NCI-H128 (cell line): ENCODE measurements at regions not wholly inside any gene's neighbourhood (a gene's known extent, or its start where the extent isn't known, plus 50 kb on each side); places are given as distances from the start of the nearest gene placed in this dataset.

Source experiments
- DNase-seq: peaks from one replicate; lab custom pipeline; 2025; ENCODE audit not compliant: unreplicated experiment; lab: John Stamatoyannopoulos, UW

- DNase-seq = no peak
These were observed 1326.3 kb downstream of the C4orf33 start for GRCh38 chr4:130422261-130422660.

DNA sequence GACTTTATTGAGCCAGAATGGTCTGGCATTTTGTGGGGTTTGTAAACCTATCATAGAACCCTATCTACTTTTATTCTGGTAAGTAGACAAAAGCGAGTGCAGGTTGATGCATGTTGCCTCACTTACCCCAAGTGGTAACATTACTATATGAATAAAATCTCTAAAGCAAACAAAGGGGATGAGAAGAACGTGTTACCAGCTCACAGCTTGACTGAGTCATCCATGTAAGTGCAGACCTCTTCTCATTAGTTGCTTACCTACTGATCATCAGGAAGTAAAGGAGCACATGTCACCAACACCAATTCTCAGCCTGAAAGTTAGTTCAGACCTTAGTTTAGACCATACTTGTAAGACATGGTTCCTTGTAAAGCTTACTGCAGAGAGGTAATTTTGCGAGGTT is 1328.3 kb downstream of the C4orf33 start:
- DNase-seq = no peak

DNA sequence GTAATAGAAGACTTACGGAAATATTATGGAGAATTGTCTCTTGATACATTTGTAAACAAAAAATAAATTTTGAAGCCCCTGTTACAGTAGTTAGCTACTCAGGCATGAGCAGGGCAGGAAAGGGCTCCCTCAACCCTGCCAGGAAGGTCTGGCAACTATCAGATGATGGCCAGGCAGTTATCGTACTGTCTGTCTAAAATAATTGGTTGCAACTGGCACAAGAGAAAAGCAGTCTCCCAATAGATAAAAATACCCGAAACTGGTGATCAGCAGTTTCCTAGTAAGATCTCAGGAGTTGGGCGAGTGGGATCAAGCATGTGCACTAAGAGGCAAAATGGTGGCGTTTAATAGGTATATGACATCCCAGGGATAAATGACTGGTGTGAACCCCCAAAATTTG is 1336.3 kb downstream of the C4orf33 start:
- DNase-seq = no peak

GRCh38 chr4:130449741-130450140 is 1353.8 kb downstream of the C4orf33 start:
- no peak for DNase-seq

DNA sequence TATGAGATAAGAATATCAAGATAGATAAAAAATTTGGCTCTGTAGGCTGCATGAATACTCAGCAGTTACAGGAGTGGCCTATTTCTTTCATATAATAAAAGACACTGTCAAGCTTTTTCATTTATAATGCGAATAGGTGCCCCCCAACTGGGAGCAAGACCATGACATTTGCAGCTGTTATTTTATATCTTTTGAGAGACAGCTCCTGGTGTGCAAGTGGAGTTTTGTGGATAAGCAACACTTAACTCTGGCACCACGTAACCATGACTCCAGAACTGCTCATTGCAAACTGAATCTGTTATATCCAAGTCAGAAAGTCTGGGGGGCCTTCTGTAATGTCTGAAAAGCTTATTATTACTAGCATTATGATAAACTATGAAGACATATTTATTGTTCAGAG is 1372.4 kb downstream of the C4orf33 start:
- peak; percentile 14 for DNase-seq

GRCh38 chr4:130478406-130478805 is 1382.5 kb downstream of the C4orf33 start:
- DNase-seq = no peak

GRCh38 chr4:130479020-130479419 is 1383.1 kb downstream of the C4orf33 start:
- no peak for DNase-seq

- DNase-seq = no peak
These were observed 1383.7 kb downstream of the C4orf33 start for GRCh38 chr4:130479674-130480073.

DNA sequence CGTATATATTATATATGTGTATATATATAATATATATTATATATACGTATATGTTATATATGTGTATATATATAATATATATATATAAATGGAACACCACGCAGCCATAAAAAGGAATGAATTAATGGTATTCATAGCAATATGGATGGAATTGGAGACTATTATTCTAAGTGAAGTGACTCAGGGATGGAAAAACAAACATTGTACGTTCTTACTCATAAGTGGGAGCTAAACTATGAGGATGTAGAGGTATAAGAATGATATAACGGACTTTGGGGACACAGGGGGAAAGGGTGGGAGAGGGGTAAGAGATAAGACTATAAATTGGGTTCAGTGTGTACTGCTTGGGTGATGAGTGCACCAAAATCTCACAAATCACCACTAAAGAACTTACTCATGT is 1388.9 kb downstream of the C4orf33 start:
- DNase-seq = no peak

GRCh38 chr4:130485371-130485770 is 1389.4 kb downstream of the C4orf33 start:
- no peak for DNase-seq

- no peak for DNase-seq
These were observed 1390.2 kb downstream of the C4orf33 start for GRCh38 chr4:130486186-130486585.

DNA sequence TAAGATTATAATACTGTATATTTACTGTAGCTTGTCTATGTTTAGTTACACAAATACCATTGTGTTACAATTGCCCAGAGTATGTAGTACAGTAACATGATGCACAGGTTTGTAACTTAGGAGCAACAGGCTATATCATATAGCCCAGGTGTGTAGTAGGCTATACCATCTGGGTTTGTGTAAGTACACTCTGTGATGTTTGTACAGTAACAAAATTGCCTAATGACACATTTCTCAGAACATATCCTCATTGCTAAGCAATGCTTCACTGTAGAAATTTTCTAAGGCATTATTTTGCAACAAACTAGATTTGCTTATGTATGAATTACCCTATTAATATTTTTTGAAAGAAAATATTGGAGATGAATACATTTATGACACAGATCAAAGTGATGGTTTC is 1390.9 kb downstream of the C4orf33 start:
- DNase-seq = no peak

GRCh38 chr4:130510661-130511060 is 1414.7 kb downstream of the C4orf33 start:
- DNase-seq = no peak

GRCh38 chr4:130511776-130512175 is 1415.8 kb downstream of the C4orf33 start:
- no peak for DNase-seq

DNA sequence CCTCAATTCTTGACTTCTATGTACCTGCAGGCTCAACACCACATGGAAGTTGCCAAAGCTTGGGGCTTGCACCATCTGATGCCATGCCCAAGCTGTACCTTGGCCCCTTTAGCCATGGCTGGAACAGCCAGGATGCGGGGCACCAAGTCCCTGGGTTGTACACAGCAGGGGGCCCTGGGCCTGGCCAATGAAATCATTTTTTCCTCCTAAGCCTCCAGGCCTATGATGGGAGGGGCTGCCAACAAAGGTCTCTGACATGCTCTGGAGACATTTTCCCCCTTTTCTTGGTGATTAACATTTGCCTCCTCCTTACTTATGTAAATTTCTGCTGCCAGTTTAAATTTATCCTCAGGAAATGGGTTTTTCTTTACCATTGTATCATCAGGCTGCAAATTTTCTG is 1428.1 kb downstream of the C4orf33 start:
- DNase-seq = no peak

DNA sequence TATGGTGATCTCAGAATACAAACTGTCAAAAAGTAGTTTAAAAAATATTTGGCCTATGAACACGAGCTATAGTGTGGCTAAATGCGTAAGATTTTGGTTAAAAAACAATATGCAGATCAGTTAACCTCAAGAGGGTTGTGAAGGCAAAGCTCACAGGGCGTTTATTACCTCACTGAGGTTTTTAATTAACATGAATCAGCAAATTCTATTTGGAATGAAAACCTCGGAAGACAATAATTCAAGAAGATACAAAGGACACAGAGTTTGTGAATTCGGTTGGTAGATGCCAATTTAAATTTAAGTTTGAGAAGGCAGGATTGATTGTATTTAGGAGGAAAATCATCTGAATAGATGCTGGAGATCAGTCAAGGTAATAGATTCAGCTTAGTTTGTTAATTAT is 1434.6 kb downstream of the C4orf33 start:
- DNase-seq = no peak

DNA sequence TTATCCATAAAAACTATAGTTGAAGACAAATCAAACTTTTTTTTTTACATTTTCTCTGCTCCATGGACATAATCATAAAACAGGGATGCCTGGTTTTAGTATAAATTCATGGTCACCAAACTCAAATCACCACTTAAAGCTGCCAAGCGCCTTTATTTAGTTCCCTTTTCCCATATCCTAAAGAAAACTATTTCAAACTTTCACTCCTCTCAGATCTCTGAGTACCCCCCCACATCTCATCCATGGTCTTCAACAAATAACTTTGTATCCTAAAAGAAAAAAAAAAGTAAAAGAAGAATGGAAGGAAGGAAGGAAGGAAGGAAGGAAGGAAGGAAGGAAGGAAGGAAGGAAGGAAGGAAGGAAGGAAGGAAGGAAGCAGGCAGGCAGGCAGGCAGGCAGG is 1438.7 kb downstream of the C4orf33 start:
- DNase-seq = no peak

DNA sequence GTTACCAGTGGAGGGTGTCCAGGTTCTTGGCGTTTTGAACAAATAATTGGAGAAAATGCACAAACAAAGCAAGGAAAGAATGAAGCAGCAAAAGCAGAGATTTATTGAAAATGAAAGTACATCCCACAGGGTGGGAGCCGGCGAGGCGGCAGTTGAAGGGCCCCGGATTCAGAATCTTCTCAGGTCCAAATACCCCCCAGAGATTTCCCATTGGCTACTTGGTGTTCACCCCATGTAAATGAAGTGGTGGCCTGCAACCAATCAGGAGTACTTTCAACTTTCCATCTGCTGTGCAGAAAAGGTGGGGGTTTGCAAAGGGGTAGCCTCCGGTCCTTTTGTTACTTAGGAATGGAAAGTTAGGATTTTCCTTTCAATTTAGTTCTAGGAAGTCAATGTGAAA is 1447.0 kb downstream of the C4orf33 start:
- no peak for DNase-seq

GRCh38 chr4:130545171-130545570 is 1449.2 kb downstream of the C4orf33 start:
- DNase-seq = no peak

DNA sequence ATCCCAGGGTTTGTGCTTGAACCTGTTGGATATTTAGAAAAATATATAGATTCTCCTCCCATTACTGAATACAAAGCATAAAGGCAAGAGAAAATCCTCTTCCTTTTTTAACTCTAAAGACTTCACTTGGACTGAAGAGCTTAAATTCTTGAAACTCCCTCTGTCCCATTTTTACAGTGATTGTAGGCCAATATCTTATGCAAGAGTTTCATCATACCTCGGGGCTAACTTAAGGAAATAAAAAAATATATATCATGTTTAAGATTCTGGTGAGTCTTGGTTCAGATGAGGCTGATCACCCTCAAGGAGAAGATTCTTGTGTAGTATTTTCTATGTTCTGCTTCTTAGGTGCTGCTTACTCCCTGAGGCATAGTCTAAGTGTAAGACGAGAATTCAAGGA is 1449.6 kb downstream of the C4orf33 start:
- DNase-seq = no peak

DNA sequence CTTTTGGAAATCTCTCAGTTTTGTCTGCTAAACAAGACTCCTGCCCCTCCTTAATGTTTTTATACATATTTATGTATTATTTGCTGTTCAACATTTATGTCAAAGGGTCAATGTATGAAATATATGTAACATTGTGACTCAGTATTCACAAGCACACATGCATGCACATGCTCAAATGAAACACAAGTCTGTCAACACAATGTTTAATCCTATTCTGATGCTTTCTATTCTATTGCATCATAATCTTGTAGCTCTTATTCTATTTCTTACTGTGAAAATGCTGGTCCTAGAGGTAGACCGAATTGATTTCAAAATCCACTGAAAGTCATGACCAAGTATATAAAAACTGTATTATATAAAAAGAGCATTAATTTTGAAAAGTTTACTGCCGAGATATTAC is 1463.3 kb downstream of the C4orf33 start:
- DNase-seq = no peak

DNA sequence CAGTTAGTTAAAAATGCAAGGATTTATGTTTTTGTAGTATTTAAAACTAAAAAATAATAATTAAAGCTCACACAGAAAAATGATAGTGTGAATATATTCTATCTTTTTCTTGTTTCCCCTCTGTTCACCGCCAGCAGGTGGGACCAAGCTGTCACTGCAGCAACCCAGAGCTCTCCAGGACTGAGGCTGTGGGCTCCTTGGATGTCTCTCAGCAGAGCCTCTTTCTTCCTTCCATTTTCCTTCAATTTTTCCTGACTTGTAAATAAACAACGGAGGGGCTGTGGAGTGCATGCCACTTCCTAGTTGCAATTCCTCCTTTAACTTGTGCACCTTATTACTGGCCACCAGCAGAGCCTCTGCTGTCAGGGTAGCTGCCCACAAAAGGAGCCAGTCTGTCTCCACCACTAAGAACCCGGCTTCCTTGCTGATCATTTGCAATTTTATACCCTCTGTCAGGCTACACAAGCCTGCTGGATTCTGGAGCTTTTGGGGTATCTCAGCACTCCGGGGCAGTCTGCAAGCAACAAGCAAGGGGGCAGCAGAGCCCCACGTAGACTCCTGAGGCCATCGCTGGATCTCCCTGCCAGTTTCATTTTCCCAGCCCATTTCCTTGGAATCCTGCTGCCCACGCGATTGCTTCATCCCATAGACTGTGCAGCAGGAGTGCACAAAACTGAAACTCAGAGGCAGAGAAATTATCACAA is 1467.4 kb downstream of the C4orf33 start:
- no peak for DNase-seq

- no peak for DNase-seq
These were observed 1468.0 kb downstream of the C4orf33 start for GRCh38 chr4:130563889-130564418.
